Thyroid gland (tissue), 4 donors: ENCODE measurements at regions not wholly inside any gene's neighbourhood (a gene's known extent, or its start where the extent isn't known, plus 50 kb on each side); places are given as distances from the start of the nearest gene placed in this dataset.

Experiments
- POLR2A ChIP-seq, 2 donors: fragments of 450-650 bp; IDR thresholded peaks; one replicate each; pipeline ENCODE4 v1.6.1; 2017; ENCODE audit warnings: antibody characterized with exemption in 2 of 2, mild to moderate bottlenecking in 2 of 2, moderate library complexity in 1 of 2
- TF ChIP-seq, protein P1 (sequence below), 6 experiments: fragments of 200-600 bp in 3 of 6; fragments of 450-650 bp in 3 of 6; sonication (generic) in 3 of 6; IDR thresholded peaks; one replicate each; pipeline ENCODE4 v1.5.1; 2016 to 2019; ENCODE audit warnings: antibody characterized with exemption in 6 of 6, mild to moderate bottlenecking in 2 of 6, inconsistent platforms in 1 of 6, moderate library complexity in 1 of 6

- TF ChIP-seq, protein P1, sequence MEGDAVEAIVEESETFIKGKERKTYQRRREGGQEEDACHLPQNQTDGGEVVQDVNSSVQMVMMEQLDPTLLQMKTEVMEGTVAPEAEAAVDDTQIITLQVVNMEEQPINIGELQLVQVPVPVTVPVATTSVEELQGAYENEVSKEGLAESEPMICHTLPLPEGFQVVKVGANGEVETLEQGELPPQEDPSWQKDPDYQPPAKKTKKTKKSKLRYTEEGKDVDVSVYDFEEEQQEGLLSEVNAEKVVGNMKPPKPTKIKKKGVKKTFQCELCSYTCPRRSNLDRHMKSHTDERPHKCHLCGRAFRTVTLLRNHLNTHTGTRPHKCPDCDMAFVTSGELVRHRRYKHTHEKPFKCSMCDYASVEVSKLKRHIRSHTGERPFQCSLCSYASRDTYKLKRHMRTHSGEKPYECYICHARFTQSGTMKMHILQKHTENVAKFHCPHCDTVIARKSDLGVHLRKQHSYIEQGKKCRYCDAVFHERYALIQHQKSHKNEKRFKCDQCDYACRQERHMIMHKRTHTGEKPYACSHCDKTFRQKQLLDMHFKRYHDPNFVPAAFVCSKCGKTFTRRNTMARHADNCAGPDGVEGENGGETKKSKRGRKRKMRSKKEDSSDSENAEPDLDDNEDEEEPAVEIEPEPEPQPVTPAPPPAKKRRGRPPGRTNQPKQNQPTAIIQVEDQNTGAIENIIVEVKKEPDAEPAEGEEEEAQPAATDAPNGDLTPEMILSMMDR (IDR thresholded peaks at IDR 0.05), result peak in 3 of 6 experiments; percentile 28 to 45 (median 43)
- no peak for TF ChIP-seq POLR2A (IDR thresholded peaks at IDR 0.05)
Observed at GRCh38 chr4:23333946-23334878, 555.6 kb downstream of the PPARGC1A start.
